ENCODE measurements at regions not wholly inside any gene's neighbourhood (a gene's known extent, or its start where the extent isn't known, plus 50 kb on each side); places are given as distances from the start of the nearest gene placed in this dataset.

DNA sequence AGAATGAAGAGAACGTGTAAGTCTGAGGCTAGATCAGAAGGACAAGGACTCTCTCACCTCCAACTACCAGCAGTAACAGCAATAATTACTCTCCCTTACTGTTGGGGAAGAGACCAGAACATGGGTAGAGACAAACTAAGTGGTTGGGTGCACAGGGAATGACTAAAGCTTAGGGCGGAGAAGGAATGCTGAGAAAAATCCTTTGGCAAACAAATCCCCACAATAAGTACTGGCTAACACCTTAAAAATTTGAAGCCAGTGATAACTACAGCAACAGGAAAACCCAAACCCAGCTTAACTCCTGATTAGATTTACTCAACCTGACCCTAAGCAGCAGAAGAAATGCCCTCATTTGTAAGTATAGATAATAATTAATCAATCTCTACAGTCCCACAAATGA is 759.0 kb downstream of the AACS start:
- Histone ChIP-seq H3K36me3 (ENCODE audit: control insufficient read depth, insufficient read depth, low read length) (no peaks in the 10 kb centered on the region), H3K4me3 (ENCODE audit: low read depth, low read length) (no peak overlapping the region), H3K27me3 (ENCODE audit: control insufficient read depth, insufficient read depth, low read length) (no peaks in the 10 kb centered on the region)
- TF ChIP-seq CTCF (IDR thresholded peaks at IDR 0.05; ENCODE audit: insufficient read depth, low read length, poor library complexity, severe bottlenecking), result no peak
- no peak for DNase-seq (ENCODE audit: low read depth)

DNA sequence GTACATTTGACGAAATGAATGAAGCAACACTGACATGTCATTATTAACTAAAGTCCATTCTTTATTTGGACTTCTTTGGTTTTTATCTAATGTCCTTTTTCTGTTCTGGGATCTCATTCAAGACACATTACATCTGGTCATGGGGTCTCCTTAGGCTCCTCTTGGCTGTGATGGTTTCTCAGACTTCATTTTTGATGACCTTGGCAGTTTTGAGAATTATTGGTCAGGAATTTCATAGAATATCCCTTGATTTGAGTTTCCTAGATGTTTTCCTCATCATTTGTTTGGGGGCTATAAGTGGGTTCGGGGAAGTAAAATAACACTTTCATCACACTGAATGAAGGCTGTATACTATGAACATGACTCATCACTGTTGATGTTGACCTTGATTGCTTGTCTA is 770.6 kb downstream of the AACS start:
- no peaks in the 10 kb centered on the region for H3K36me3 ChIP-seq (ENCODE audit: control insufficient read depth, insufficient read depth, low read length)
- no peak for TF ChIP-seq CTCF (IDR thresholded peaks at IDR 0.05; ENCODE audit: insufficient read depth, low read length, poor library complexity, severe bottlenecking)
- no peak for DNase-seq (ENCODE audit: low read depth)

DNA sequence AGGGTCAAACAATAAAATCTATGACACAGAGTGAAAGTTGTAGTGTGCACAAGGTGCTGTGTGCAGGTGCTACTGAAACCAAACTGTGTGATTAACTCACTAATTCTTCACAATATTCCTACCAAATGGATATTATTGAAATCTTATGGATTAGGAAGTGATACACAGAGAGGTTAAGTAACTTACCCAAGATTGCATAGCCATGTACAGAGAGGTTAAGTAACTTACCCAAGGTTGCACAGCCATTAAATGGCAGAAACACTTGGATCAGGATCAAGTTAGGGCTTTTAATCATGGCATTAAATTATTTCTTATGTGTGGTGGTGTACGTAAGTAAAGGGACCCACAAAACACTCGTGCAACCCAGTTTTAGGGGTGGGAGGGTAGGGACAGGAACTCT is 771.4 kb downstream of the AACS start:
- H3K36me3 ChIP-seq (ENCODE audit: control insufficient read depth, insufficient read depth, low read length), result no peaks in the 10 kb centered on the region
- DNase-seq (ENCODE audit: low read depth), result no peak
- no peak overlapping the region for H3K4me3 ChIP-seq (ENCODE audit: low read depth, low read length)
- H3K27me3 ChIP-seq (ENCODE audit: control insufficient read depth, insufficient read depth, low read length), result no peaks in the 10 kb centered on the region
- TF ChIP-seq CTCF (IDR thresholded peaks at IDR 0.05; ENCODE audit: insufficient read depth, low read length, poor library complexity, severe bottlenecking), result no peak

More for the DNA sequence above, 770.6 kb downstream of the AACS start:
- H3K27me3 ChIP-seq (ENCODE audit: control insufficient read depth, insufficient read depth, low read length), result no peaks in the 10 kb centered on the region
- H3K4me3 ChIP-seq (ENCODE audit: low read depth, low read length), result no peak overlapping the region

- Histone ChIP-seq H3K4me3 (ENCODE audit: low read depth, low read length) (no peak overlapping the region), H3K27me3 (ENCODE audit: control insufficient read depth, insufficient read depth, low read length) (no peaks in the 10 kb centered on the region), H3K36me3 (ENCODE audit: control insufficient read depth, insufficient read depth, low read length) (no peaks in the 10 kb centered on the region)
- TF ChIP-seq CTCF (IDR thresholded peaks at IDR 0.05; ENCODE audit: insufficient read depth, low read length, poor library complexity, severe bottlenecking), result no peak
- no peak for DNase-seq (ENCODE audit: low read depth)
These were observed 776.1 kb downstream of the AACS start for GRCh38 chr12:125841332-125841731.

- no peak for TF ChIP-seq CTCF (IDR thresholded peaks at IDR 0.05; ENCODE audit: insufficient read depth, low read length, poor library complexity, severe bottlenecking)
- DNase-seq (ENCODE audit: low read depth), result no peak
- H3K27me3 ChIP-seq (ENCODE audit: control insufficient read depth, insufficient read depth, low read length), result no peaks in the 10 kb centered on the region
- H3K4me3 ChIP-seq (ENCODE audit: low read depth, low read length), result no peak overlapping the region
- no peaks in the 10 kb centered on the region for H3K36me3 ChIP-seq (ENCODE audit: control insufficient read depth, insufficient read depth, low read length)
These were observed 786.9 kb downstream of the AACS start for GRCh38 chr12:125852116-125852515.

DNA sequence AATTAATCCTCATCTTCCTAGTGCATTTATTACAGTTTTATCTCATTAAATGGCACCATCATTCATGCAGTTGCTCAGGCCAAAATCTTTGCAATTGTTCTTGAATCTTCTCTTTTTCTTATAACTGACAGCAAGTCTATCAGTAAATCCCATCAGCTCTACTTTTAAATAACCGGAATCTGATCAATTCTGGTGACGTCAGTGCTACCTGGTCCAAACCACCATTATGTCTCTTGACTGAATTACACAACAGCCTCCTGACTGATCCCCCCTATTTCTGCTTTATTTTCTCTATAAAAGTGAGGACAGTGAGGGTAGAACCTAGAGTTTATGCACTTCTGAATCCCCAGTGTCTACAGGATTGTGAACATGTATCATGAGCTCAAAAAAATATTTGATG is 787.4 kb downstream of the AACS start:
- Histone ChIP-seq H3K36me3 (ENCODE audit: control insufficient read depth, insufficient read depth, low read length) (no peaks in the 10 kb centered on the region), H3K4me3 (ENCODE audit: low read depth, low read length) (no peak overlapping the region), H3K27me3 (ENCODE audit: control insufficient read depth, insufficient read depth, low read length) (no peaks in the 10 kb centered on the region)
- DNase-seq (ENCODE audit: low read depth), result no peak
- no peak for TF ChIP-seq CTCF (IDR thresholded peaks at IDR 0.05; ENCODE audit: insufficient read depth, low read length, poor library complexity, severe bottlenecking)
